ENCODE measurements at regions not wholly inside any gene's neighbourhood (a gene's known extent, or its start where the extent isn't known, plus 50 kb on each side); places are given as distances from the start of the nearest gene placed in this dataset. TPM values are rescaled to one million over a fixed set of nuclear protein-coding genes. Genes with fewer than 3 reads are reported as not detected.
"Not testable (repeated sequence)": the region's sequence is repeated elsewhere in the genome, so short reads cannot be mapped to it uniquely, and the experiment has no call there.

DNA sequence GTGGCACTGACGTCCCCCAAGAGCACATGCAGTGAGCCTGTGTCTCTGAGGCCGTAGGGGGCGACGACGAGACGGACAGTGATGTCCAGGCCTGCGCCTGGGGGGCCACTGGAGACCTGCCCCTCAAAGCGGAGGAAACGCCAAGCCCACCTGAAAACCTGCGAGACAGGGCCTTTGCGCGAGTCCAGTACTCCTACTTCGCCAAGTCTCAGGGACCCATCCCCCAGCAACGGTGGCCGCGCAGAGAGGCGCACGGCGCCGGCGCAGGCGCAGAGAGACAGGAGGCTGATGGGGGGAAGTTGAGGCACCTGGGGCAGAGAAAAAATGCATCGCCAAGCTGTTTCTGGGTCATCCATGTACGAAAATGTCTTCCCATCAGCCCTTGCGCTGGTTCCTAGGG is 1580.6 kb downstream of the FOXD4L5 start:
- POLR2A ChIA-PET; H3K4me3 ChIP-seq (replicated peaks in 1 of 2; ENCODE audit: low read depth in 1 of 2, low read length in 2 of 2): not testable (repeated sequence)

DNA sequence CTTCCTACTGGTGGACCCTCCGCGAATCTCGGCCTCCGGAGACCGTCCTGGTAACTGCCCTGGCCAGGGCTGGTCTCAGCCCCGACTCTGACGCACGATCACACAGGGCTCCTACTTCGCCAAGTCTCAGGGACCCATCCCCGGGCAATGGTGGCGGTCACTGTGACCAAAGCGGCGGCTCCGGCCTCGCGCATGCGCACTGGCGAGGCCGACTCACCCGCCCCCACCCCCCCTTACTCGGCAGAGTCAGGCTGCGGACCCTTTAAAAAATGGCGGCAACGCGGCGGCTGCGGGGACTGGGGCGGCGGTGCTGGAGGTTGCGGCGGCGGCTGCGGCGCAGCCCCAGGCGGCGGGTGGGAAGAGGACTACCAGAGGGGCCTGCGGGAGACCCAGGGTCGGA is 1581.3 kb downstream of the FOXD4L5 start:
- H3K9ac ChIP-seq (ENCODE audit: low read length); ATAC-seq; BruUV-seq (replicated peaks); H4K20me1 ChIP-seq (ENCODE audit: insufficient read depth); H3K9me3 ChIP-seq (ENCODE audit: control insufficient read depth in 1 of 2, insufficient read depth in 1 of 2, low read depth in 1 of 2, low read length in 2 of 2); RAD21 ChIA-PET (ENCODE audit: low non-redundant PET in 1 of 2, low total read pairs in 2 of 2, uncharacterized antibody in 2 of 2, unreplicated experiment in 2 of 2); H3K4me2 ChIP-seq (ENCODE audit: low read length); CTCF ChIA-PET; POLR2A ChIA-PET; H3K79me2 ChIP-seq (ENCODE audit: insufficient read depth, low read length); H3K27me3 ChIP-seq (ENCODE audit: insufficient read depth, low read length); H3K9me2 ChIP-seq (ENCODE audit: insufficient read depth); H2AFZ ChIP-seq (ENCODE audit: low read depth, low read length, poor library complexity, severe bottlenecking); intact Hi-C loops (cut with micrococcal nuclease); H3K36me3 ChIP-seq (ENCODE audit: control insufficient read depth in 1 of 2, insufficient read depth in 2 of 2, low read length in 2 of 2); H3K4me1 ChIP-seq (ENCODE audit: control insufficient read depth in 1 of 2, insufficient read depth in 2 of 2, low read length in 2 of 2); DNase-seq (ENCODE audit: low read depth, low spot score); H3K27ac ChIP-seq (ENCODE audit: low read depth, low read length); H3K4me3 ChIP-seq (replicated peaks in 1 of 2; ENCODE audit: low read depth in 1 of 2, low read length in 2 of 2): not testable (repeated sequence)

More for the DNA sequence above, 1580.6 kb downstream of the FOXD4L5 start:
- H3K27me3 ChIP-seq (ENCODE audit: insufficient read depth, low read length); H3K4me2 ChIP-seq (ENCODE audit: low read length); BruUV-seq (replicated peaks); H3K27ac ChIP-seq (ENCODE audit: low read depth, low read length); DNase-seq (ENCODE audit: low read depth, low spot score); ATAC-seq; H3K36me3 ChIP-seq (ENCODE audit: control insufficient read depth in 1 of 2, insufficient read depth in 2 of 2, low read length in 2 of 2); H3K9me2 ChIP-seq (ENCODE audit: insufficient read depth); H4K20me1 ChIP-seq (ENCODE audit: insufficient read depth); H3K9ac ChIP-seq (ENCODE audit: low read length); H3K79me2 ChIP-seq (ENCODE audit: insufficient read depth, low read length); H3K9me3 ChIP-seq (ENCODE audit: control insufficient read depth in 1 of 2, insufficient read depth in 1 of 2, low read depth in 1 of 2, low read length in 2 of 2); RAD21 ChIA-PET (ENCODE audit: low non-redundant PET in 1 of 2, low total read pairs in 2 of 2, uncharacterized antibody in 2 of 2, unreplicated experiment in 2 of 2); intact Hi-C loops (cut with micrococcal nuclease); H3K4me1 ChIP-seq (ENCODE audit: control insufficient read depth in 1 of 2, insufficient read depth in 2 of 2, low read length in 2 of 2); H2AFZ ChIP-seq (ENCODE audit: low read depth, low read length, poor library complexity, severe bottlenecking); CTCF ChIA-PET: not testable (repeated sequence)

DNA sequence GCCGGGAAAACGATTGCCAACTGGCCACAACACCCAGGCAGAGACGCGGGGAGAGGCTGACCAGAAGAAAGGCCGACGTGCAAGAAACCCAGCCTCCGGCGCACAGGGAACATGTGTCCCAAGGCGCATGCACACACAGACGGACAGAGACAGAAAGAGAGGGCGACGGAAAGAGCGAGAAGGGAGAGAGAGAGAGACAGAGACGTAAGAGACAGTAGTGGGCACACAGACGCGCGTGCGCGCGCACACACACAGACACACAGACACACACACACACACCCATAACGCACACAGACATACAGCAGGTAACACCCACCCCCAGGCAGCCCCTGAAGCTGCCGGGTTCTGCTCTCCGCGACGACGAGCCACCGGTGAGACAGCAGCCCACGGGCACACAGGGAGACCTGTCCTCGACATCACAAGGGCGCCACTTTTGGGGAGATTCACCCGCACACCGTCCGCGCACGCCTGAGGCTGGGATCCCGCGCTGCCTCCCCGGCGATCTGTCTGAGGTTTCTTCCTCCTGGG is 1581.8 kb downstream of the FOXD4L5 start:
- H3K9ac ChIP-seq (ENCODE audit: low read length); H2AFZ ChIP-seq (ENCODE audit: low read depth, low read length, poor library complexity, severe bottlenecking); H3K27me3 ChIP-seq (ENCODE audit: insufficient read depth, low read length); H3K79me2 ChIP-seq (ENCODE audit: insufficient read depth, low read length); RAD21 ChIA-PET (ENCODE audit: low non-redundant PET in 1 of 2, low total read pairs in 2 of 2, uncharacterized antibody in 2 of 2, unreplicated experiment in 2 of 2); intact Hi-C loops (cut with micrococcal nuclease); CTCF ChIA-PET; H3K9me3 ChIP-seq (ENCODE audit: control insufficient read depth in 1 of 2, insufficient read depth in 1 of 2, low read depth in 1 of 2, low read length in 2 of 2); H4K20me1 ChIP-seq (ENCODE audit: insufficient read depth); H3K27ac ChIP-seq (ENCODE audit: low read depth, low read length); H3K9me2 ChIP-seq (ENCODE audit: insufficient read depth); BruUV-seq (replicated peaks); H3K4me2 ChIP-seq (ENCODE audit: low read length); DNase-seq (ENCODE audit: low read depth, low spot score); ATAC-seq; POLR2A ChIA-PET; H3K4me1 ChIP-seq (ENCODE audit: control insufficient read depth in 1 of 2, insufficient read depth in 2 of 2, low read length in 2 of 2); H3K36me3 ChIP-seq (ENCODE audit: control insufficient read depth in 1 of 2, insufficient read depth in 2 of 2, low read length in 2 of 2); H3K4me3 ChIP-seq (replicated peaks in 1 of 2; ENCODE audit: low read depth in 1 of 2, low read length in 2 of 2): not testable (repeated sequence)

Small RNA genes lying in the stretch of these regions (microRNA-seq; reads per million reads assigned to microRNA genes)
- gene MIR4477B (ENCODE audit: borderline number of aligned reads), result not detected
